ENCODE measurements at regions not wholly inside any gene's neighbourhood (a gene's known extent, or its start where the extent isn't known, plus 50 kb on each side); places are given as distances from the start of the nearest gene placed in this dataset.

GRCh38 chr22:46026899-46027210, 49.9 kb upstream of the WNT7B start:
- H3K23ac ChIP-seq (ENCODE audit: low read depth, low read length): no peak overlapping the region
- ChIA-PET CTCF (no interaction called here), POLR2A (ENCODE audit: unreplicated experiment) (no interaction called here)
- no peak overlapping the region for H2BK20ac ChIP-seq (ENCODE audit: low read depth, low read length)
- no TSS peak for BruUV-seq (replicated peaks)
- no peak overlapping the region for H3K4ac ChIP-seq (ENCODE audit: low read depth, low read length)
- no peak for ATAC-seq (ENCODE audit: low read depth)
- no peaks in the 10 kb centered on the region for H3K9me1 ChIP-seq (ENCODE audit: insufficient read depth, low read length)
- no peak for TF ChIP-seq POLR2A (IDR thresholded peaks at IDR 0.05; ENCODE audit: low read depth, low read length)
- no peak for TF ChIP-seq CTCF (conservative IDR thresholded peaks at IDR 0.05; ENCODE audit: low read depth, low read length)
- no peak for TF ChIP-seq RCOR1 (IDR thresholded peaks at IDR 0.05; ENCODE audit: insufficient replicate concordance, low read length)
- TF ChIP-seq, protein P1, sequence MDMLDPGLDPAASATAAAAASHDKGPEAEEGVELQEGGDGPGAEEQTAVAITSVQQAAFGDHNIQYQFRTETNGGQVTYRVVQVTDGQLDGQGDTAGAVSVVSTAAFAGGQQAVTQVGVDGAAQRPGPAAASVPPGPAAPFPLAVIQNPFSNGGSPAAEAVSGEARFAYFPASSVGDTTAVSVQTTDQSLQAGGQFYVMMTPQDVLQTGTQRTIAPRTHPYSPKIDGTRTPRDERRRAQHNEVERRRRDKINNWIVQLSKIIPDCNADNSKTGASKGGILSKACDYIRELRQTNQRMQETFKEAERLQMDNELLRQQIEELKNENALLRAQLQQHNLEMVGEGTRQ (IDR thresholded peaks at IDR 0.05; ENCODE audit: low read depth, low read length): no peak
- no peak for TF ChIP-seq BHLHE40 (IDR thresholded peaks at IDR 0.05; ENCODE audit: low read depth, low read length)
- no peak for TF ChIP-seq RFX5 (IDR thresholded peaks at IDR 0.05; ENCODE audit: low read depth, low read length)
- no peak for TF ChIP-seq ELK1 (IDR thresholded peaks at IDR 0.05; ENCODE audit: borderline replicate concordance, low read depth, low read length)
- no peak for TF ChIP-seq CEBPB (IDR thresholded peaks at IDR 0.05; ENCODE audit: low read depth, low read length)
- TF ChIP-seq MAFK (IDR thresholded peaks at IDR 0.05; ENCODE audit: low read depth, low read length): no peak
- intact Hi-C loops (cut with micrococcal nuclease): no loop called here
- H3K4me1 ChIP-seq (ENCODE audit: control insufficient read depth, insufficient read depth, low read length): peaks cover 4% of the 10 kb centered on the region
- H4K5ac ChIP-seq (ENCODE audit: low read depth, low read length): no peak overlapping the region
- H4K8ac ChIP-seq (ENCODE audit: low read depth in 2 of 2, low read length in 2 of 2): no peak overlapping the region; a peak in 1 of 4 replicates
- no peak overlapping the region for H3K9ac ChIP-seq (ENCODE audit: low read depth, low read length)
- H3K9me3 ChIP-seq (ENCODE audit: control insufficient read depth, insufficient read depth, low read length): no peaks in the 10 kb centered on the region
- H3K36me3 ChIP-seq (ENCODE audit: control insufficient read depth, insufficient read depth, low read length): no peaks in the 10 kb centered on the region
- peaks cover 30% of the 10 kb centered on the region for H3K27me3 ChIP-seq (ENCODE audit: control insufficient read depth, insufficient read depth, low read length)
- H3K18ac ChIP-seq (ENCODE audit: low read depth, low read length): no peak overlapping the region
- no peak overlapping the region for H2AK5ac ChIP-seq (ENCODE audit: low read depth, low read length)
- no peak for DNase-seq
- no peak overlapping the region for H2BK120ac ChIP-seq (ENCODE audit: low read depth, low read length)
- no peak overlapping the region for H3K27ac ChIP-seq (ENCODE audit: insufficient read depth, low read length)
- no peak overlapping the region for H4K91ac ChIP-seq (ENCODE audit: insufficient read depth, low read depth, low read length)
- dilution Hi-C loops (cut with HindIII; ENCODE audit: low sequenced_read_pairs, unreplicated experiment): no loop called here
- no peak overlapping the region for H3K4me2 ChIP-seq (ENCODE audit: low read depth, low read length)
- WGBS, 2 experiments (ENCODE audit: extremely low coverage in 2 of 2, insufficient read length in 1 of 2): no CpG with 5 or more reads among the region's 3 CpGs
- in situ Hi-C loops (cut with MboI; ENCODE audit: low sequenced_read_pairs): no loop called here
- no peak overlapping the region for H2BK15ac ChIP-seq (ENCODE audit: low read depth, low read length)
- peak overlapping the region; percentile 82 for H2AFZ ChIP-seq (replicated peaks; ENCODE audit: low read length, poor library complexity)
- no peaks in the 10 kb centered on the region for H3K79me1 ChIP-seq (ENCODE audit: low read depth in 1 of 2, low read length in 2 of 2)
- no peak overlapping the region for H2AK9ac ChIP-seq (replicated peaks; ENCODE audit: low read depth, low read length, poor library complexity)
- H3K56ac ChIP-seq (ENCODE audit: extremely low read depth, insufficient read depth, low read length): no peak overlapping the region
- no peak overlapping the region for H3K4me3 ChIP-seq (ENCODE audit: insufficient read depth, low read depth, low read length)
- no peak overlapping the region for H3K14ac ChIP-seq (replicated peaks; ENCODE audit: low read depth, low read length)
- no peaks in the 10 kb centered on the region for H4K20me1 ChIP-seq (ENCODE audit: insufficient read depth, low read length)
- H2BK5ac ChIP-seq (ENCODE audit: low read depth, low read length, poor library complexity, severe bottlenecking): no peak overlapping the region

All from IMR-90 (cell line).